Mesendoderm (in vitro differentiated cells): ENCODE measurements at regions not wholly inside any gene's neighbourhood (a gene's known extent, or its start where the extent isn't known, plus 50 kb on each side); places are given as distances from the start of the nearest gene placed in this dataset.
A peak's percentile ranks its signal among the peaks of the same experiment; 100 is the strongest.
"Not testable (repeated sequence)": the region's sequence is repeated elsewhere in the genome, so short reads cannot be mapped to it uniquely, and the experiment has no call there.

Experiments
- DNase-seq: peaks from one replicate; pipeline ENCODE4 v3.0.0; 2013
- H2AK5ac ChIP-seq: 2 replicates; pipeline ENCODE4 v1.6.1; 2013; ENCODE audit warnings: low read length, inconsistent platforms
- H2BK120ac ChIP-seq: 2 replicates; pipeline ENCODE4 v1.6.1; 2013; ENCODE audit warnings: low read depth, mild to moderate bottlenecking, low read length, moderate library complexity, mixed read lengths
- H2BK15ac ChIP-seq: replicated peaks from 2 replicates; pipeline ENCODE4 v1.6.1; 2013; ENCODE audit warnings: low read depth, mild to moderate bottlenecking, moderate library complexity
- H2BK5ac ChIP-seq: 2 replicates; pipeline ENCODE4 v1.6.1; 2013; ENCODE audit warnings: low read length, inconsistent platforms
- H3K18ac ChIP-seq: 2 replicates; pipeline ENCODE4 v1.6.1; 2013; ENCODE audit warnings: mild to moderate bottlenecking, low read length, mixed read lengths
- H3K23ac ChIP-seq: one replicate; pipeline ENCODE4 v1.6.1; 2013; ENCODE audit warnings: low read length
- H3K27ac ChIP-seq: 2 replicates; pipeline ENCODE4 v1.5.1; 2013; ENCODE audit warnings: low read depth, mild to moderate bottlenecking, inconsistent platforms, low read length, moderate library complexity
- H3K27me3 ChIP-seq: 2 replicates; pipeline ENCODE4 v1.6.1; 2013; ENCODE audit warnings: low read length, control low read depth, mild to moderate bottlenecking, inconsistent platforms; ENCODE audit not compliant: insufficient read depth, poor library complexity
- H3K36me3 ChIP-seq: 2 replicates; pipeline ENCODE4 v1.6.1; 2013; ENCODE audit warnings: low read length, inconsistent platforms; ENCODE audit not compliant: control insufficient read depth, insufficient read depth
- H3K4ac ChIP-seq: one replicate; pipeline ENCODE4 v1.6.1; 2013; ENCODE audit warnings: low read depth, mild to moderate bottlenecking, low read length, moderate library complexity
- H3K4me1 ChIP-seq: 2 replicates; pipeline ENCODE4 v1.6.1; 2013; ENCODE audit warnings: low read depth, low read length, inconsistent platforms; ENCODE audit not compliant: control insufficient read depth
- H3K4me2 ChIP-seq: 2 replicates; pipeline ENCODE4 v1.6.1; 2013; ENCODE audit warnings: low read length
- H3K4me3 ChIP-seq: 2 replicates; pipeline ENCODE4 v1.5.1; 2013; ENCODE audit warnings: mild to moderate bottlenecking, low read length
- H3K56ac ChIP-seq: one replicate; pipeline ENCODE4 v1.6.1; 2013; ENCODE audit warnings: low read length
- H3K79me1 ChIP-seq: 2 replicates; pipeline ENCODE4 v1.6.1; 2013; ENCODE audit warnings: low read length, inconsistent platforms
- H3K79me2 ChIP-seq: 2 replicates; pipeline ENCODE4 v1.6.1; 2013; ENCODE audit warnings: mild to moderate bottlenecking, low read length; ENCODE audit not compliant: control insufficient read depth, insufficient read depth
- H3K9ac ChIP-seq: 2 replicates; pipeline ENCODE4 v1.6.1; 2013; ENCODE audit warnings: low read length, inconsistent platforms
- H4K5ac ChIP-seq: one replicate; pipeline ENCODE4 v1.6.1; 2013; ENCODE audit warnings: low read length
- H4K8ac ChIP-seq: one replicate; pipeline ENCODE4 v1.6.1; 2013; ENCODE audit warnings: low read depth, mild to moderate bottlenecking, control low read depth, low read length, moderate library complexity
- WGBS: extraction: QIAGEN DNeasy Blood & Tissue Kit; methylation state at CpG from one replicate; pipeline ENCODE4 v1.1.7; 2013; ENCODE audit warnings: low lambda C conversion rate, missing lambda C conversion rate; ENCODE audit not compliant: insufficient coverage; ENCODE audit errors: extremely low coverage; 5-methylcytosine and 5-hydroxymethylcytosine counted together

DNA sequence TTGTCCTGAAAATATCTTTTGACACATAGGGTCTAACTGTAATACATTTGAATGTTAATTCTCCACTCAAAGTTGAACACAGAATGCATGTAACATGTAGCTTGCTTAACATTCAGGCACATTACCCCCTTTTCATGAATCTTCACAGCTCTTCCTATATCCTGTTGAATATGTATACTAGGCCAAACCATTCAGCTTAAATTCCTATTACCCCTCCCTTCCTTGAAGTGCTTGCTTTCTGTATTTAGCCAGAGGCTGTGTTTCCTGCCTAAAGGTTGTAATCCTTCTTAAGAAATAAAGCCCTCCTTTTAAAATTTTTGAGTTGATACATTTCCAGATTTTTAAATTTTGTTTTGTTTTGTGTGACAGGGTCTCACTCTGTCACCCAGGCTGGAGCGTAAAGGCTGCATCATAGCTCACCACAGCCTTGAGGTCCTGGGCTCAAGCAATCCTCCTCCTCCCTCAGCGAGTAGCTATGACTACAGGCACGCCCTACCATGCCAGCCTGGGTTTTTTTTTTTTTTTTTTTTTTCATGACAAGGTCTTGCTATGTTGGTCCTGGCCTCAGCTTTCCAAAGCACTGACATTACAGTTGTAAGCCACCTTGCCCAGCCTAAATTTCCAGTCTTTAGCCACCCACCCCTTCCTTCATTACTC, 357.6 kb downstream of the DSC3 start:
- H4K8ac ChIP-seq, result no peak overlapping the region
- DNase-seq, result peak; percentile 37
- H4K5ac ChIP-seq, result no peak overlapping the region
- H3K4ac ChIP-seq, result peak overlapping the region; percentile 52
- no CpG with 5 or more reads among the region's 3 CpGs for WGBS
- no peaks in the 10 kb centered on the region for H3K79me2 ChIP-seq
- H3K18ac ChIP-seq, result no peak overlapping the region
- H3K9ac ChIP-seq, result no peak overlapping the region
- no peak overlapping the region for H3K27ac ChIP-seq
- no peaks in the 10 kb centered on the region for H3K4me1 ChIP-seq
- no peak overlapping the region for H2AK5ac ChIP-seq
- no peak overlapping the region for H2BK120ac ChIP-seq
- no peak overlapping the region for H3K56ac ChIP-seq
- H3K23ac ChIP-seq, result no peak overlapping the region
- H2BK15ac ChIP-seq, result no peak overlapping the region
- H3K79me1 ChIP-seq, result no peaks in the 10 kb centered on the region
- H3K36me3 ChIP-seq, result no peaks in the 10 kb centered on the region
- H3K4me3 ChIP-seq, result no peak overlapping the region
- H2BK5ac ChIP-seq, result no peak overlapping the region
- H3K27me3 ChIP-seq, result no peaks in the 10 kb centered on the region
- H3K4me2 ChIP-seq, result no peak overlapping the region

DNA sequence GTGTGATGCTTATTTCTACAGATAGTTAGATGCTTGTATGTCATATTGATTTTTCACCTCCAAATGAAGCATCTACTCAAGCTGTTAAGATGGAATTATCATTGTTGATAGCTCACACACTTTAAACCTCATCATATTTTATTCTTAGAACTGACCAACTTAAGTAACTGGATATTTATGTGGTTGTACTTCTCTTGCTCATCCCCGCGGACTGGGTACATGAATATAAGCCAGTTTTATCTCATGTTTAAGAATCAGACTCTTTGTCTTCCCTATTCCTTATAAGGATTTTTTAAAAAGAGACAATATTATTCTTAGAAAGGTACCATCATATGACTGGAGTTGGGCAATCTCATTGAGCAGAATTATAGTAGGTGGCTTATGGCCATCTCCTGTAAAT, 358.7 kb downstream of the DSC3 start:
- no CpG with 5 or more reads among the region's 2 CpGs for WGBS
- no peaks in the 10 kb centered on the region for H3K36me3 ChIP-seq
- no peak overlapping the region for H4K5ac ChIP-seq
- no peak overlapping the region for H2BK5ac ChIP-seq
- H3K4ac ChIP-seq, result no peak overlapping the region
- no peak overlapping the region for H3K4me3 ChIP-seq
- no peaks in the 10 kb centered on the region for H3K4me1 ChIP-seq
- H3K23ac ChIP-seq, result no peak overlapping the region
- no peak overlapping the region for H4K8ac ChIP-seq
- no peaks in the 10 kb centered on the region for H3K27me3 ChIP-seq
- no peak overlapping the region for H2BK120ac ChIP-seq
- no peak overlapping the region for H3K18ac ChIP-seq
- H3K79me1 ChIP-seq, result no peaks in the 10 kb centered on the region
- H3K27ac ChIP-seq, result no peak overlapping the region
- H3K56ac ChIP-seq, result no peak overlapping the region
- no peak overlapping the region for H3K9ac ChIP-seq
- no peak for DNase-seq
- no peak overlapping the region for H2BK15ac ChIP-seq
- H2AK5ac ChIP-seq, result no peak overlapping the region
- no peaks in the 10 kb centered on the region for H3K79me2 ChIP-seq
- H3K4me2 ChIP-seq, result no peak overlapping the region

DNA sequence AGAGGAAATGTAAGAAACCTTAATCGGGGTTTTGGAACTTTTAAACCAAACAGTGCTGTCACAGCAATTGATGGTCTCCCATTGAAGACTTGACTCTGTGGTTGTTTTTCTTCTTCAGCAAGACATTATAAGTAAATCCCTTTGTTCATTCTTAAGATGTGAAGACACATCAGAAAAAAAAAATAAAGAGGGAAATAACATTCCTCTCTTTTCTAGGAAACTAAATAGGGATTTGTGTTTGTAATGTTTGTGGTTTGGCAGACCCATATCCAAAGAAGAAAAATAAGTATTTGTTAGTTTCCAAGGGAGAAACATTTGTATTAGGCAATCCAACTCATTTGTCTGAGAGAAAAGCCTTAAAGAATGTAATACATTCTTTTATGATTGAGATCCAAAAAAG, 359.9 kb downstream of the DSC3 start:
- H3K4me1 ChIP-seq, result no peaks in the 10 kb centered on the region
- H4K5ac ChIP-seq, result no peak overlapping the region
- H3K36me3 ChIP-seq, result no peaks in the 10 kb centered on the region
- no peaks in the 10 kb centered on the region for H3K79me1 ChIP-seq
- no peak overlapping the region for H3K9ac ChIP-seq
- WGBS, result no CpG with 5 or more reads among the region's 1 CpG
- H3K4me2 ChIP-seq, result no peak overlapping the region
- no peak overlapping the region for H4K8ac ChIP-seq
- no peak overlapping the region for H2BK120ac ChIP-seq
- H2AK5ac ChIP-seq, result no peak overlapping the region
- no peak overlapping the region for H3K56ac ChIP-seq
- no peak overlapping the region for H2BK5ac ChIP-seq
- no peak overlapping the region for H2BK15ac ChIP-seq
- H3K4me3 ChIP-seq, result no peak overlapping the region
- H3K79me2 ChIP-seq, result no peaks in the 10 kb centered on the region
- H3K27ac ChIP-seq, result no peak overlapping the region
- H3K23ac ChIP-seq, result no peak overlapping the region
- H3K4ac ChIP-seq, result no peak overlapping the region
- DNase-seq, result no peak
- no peak overlapping the region for H3K18ac ChIP-seq
- H3K27me3 ChIP-seq, result no peaks in the 10 kb centered on the region

DNA sequence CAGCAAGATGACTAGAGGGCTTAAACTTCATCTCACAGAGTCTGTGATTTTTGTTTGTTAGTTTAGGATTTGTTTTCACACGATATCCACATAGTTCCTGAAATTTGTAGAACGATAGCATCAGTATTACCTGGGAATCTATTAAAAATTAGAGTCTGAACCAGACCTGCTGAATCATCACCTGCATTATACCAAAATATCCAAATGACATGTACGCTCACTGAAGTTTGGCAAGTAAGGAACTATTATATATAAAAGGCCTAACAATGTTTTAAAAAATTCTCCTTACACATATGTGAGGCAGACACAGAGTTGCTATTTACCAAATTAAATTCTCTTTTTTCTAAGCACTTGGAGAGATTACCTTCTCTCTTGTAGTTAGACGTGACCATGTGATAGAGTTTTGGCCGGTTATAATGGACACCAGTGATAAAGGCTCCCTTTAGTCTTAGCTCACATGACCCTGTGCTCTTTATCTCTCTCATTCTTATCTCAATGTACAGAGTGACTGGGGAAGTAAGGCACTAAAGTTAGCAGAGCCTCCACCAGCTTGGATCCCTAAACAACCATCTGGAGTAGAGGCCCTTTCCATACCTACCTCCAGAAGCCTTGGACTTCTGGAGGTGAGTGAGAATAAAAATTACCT, 363.1 kb downstream of the DSC3 start:
- DNase-seq, result no peak
- WGBS, result no CpG with 5 or more reads among the region's 5 CpGs
- no peak overlapping the region for H2BK5ac ChIP-seq

DNA sequence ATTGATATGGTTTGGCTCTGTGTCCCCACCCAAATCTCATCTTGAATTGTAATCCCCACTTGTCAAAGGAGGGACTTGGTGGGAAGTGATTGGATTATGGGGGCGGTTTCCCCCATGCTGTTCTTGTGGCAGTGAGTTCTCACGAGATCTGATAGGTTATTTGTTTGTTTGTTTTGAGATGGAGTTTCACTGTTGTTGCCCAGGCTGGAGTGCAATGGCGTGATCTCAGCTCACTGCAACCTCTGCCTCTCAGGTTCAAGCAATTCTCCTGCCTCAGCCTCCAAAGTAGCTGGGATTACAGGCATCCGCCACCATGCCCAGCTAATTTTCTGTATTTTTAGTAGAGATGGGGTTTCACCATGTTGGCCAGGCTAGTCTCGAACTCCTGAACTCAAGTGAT, 364.7 kb downstream of the DSC3 start:
- not testable (repeated sequence) for H3K23ac ChIP-seq, H2BK15ac ChIP-seq, DNase-seq, H3K4me2 ChIP-seq, H4K8ac ChIP-seq, H3K79me2 ChIP-seq, H2BK5ac ChIP-seq, H3K27ac ChIP-seq, H3K4me1 ChIP-seq, H3K56ac ChIP-seq, H3K27me3 ChIP-seq, H3K36me3 ChIP-seq, H4K5ac ChIP-seq, H3K9ac ChIP-seq, H3K4ac ChIP-seq, H2AK5ac ChIP-seq, H3K18ac ChIP-seq, H2BK120ac ChIP-seq, H3K79me1 ChIP-seq, H3K4me3 ChIP-seq
- no CpG with 5 or more reads among the region's 5 CpGs for WGBS

More for the DNA sequence above, 363.1 kb downstream of the DSC3 start:
- Histone ChIP-seq H3K56ac (no peak overlapping the region), H3K9ac (no peak overlapping the region), H3K4me1 (no peaks in the 10 kb centered on the region), H2AK5ac (no peak overlapping the region), H3K18ac (no peak overlapping the region), H2BK15ac (no peak overlapping the region), H4K5ac (no peak overlapping the region), H3K27me3 (no peaks in the 10 kb centered on the region), H3K79me2 (no peaks in the 10 kb centered on the region), H2BK120ac (no peak overlapping the region), H3K79me1 (no peaks in the 10 kb centered on the region), H4K8ac (no peak overlapping the region), H3K27ac (no peak overlapping the region), H3K4ac (peak overlapping the region; percentile 52), H3K4me2 (no peak overlapping the region), H3K23ac (no peak overlapping the region), H3K36me3 (no peaks in the 10 kb centered on the region), H3K4me3 (no peak overlapping the region)

DNA sequence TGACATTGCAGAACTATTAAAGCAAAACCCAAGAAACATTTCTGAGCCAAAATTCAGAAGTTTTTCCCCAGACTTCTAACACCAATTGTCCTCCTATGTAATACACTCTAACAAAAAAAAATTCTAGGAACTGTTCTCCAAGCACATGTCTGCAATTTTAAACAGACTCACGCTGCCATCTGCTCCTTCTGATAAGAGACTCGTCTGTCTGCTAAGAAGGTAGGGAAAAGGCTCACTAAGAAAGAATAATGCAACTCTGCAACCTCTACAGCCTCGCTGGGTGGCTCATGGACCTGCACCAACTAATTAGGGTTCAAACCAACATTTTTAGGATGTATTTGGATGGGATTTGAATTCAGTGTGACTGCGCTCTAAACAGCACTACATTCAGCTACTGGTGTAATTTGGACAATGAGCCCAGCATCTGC, 366.5 kb downstream of the DSC3 start:
- peak; percentile 19 for DNase-seq
- H3K4me2 ChIP-seq, result no peak overlapping the region
- no peak overlapping the region for H3K56ac ChIP-seq
- no peak overlapping the region for H2AK5ac ChIP-seq
- H3K18ac ChIP-seq, result no peak overlapping the region
- no peak overlapping the region for H3K23ac ChIP-seq
- WGBS, result no CpG with 5 or more reads among the region's 4 CpGs
- no peak overlapping the region for H3K9ac ChIP-seq
- H4K8ac ChIP-seq, result no peak overlapping the region
- H2BK120ac ChIP-seq, result no peak overlapping the region
- H3K27ac ChIP-seq, result no peak overlapping the region
- H3K79me2 ChIP-seq, result no peaks in the 10 kb centered on the region
- H3K36me3 ChIP-seq, result no peaks in the 10 kb centered on the region
- no peaks in the 10 kb centered on the region for H3K4me1 ChIP-seq
- H2BK15ac ChIP-seq, result no peak overlapping the region
- H2BK5ac ChIP-seq, result no peak overlapping the region
- no peaks in the 10 kb centered on the region for H3K79me1 ChIP-seq
- no peak overlapping the region for H4K5ac ChIP-seq
- H3K4ac ChIP-seq, result no peak overlapping the region
- H3K27me3 ChIP-seq, result no peaks in the 10 kb centered on the region
- H3K4me3 ChIP-seq, result no peak overlapping the region
